Kidney glomerular epithelial cell (primary cell): ENCODE measurements at regions not wholly inside any gene's neighbourhood (a gene's known extent, or its start where the extent isn't known, plus 50 kb on each side); places are given as distances from the start of the nearest gene placed in this dataset.

Experiments
- DNase-seq: peaks from one replicate; lab custom pipeline; 2025; lab: John Stamatoyannopoulos, UW

DNA sequence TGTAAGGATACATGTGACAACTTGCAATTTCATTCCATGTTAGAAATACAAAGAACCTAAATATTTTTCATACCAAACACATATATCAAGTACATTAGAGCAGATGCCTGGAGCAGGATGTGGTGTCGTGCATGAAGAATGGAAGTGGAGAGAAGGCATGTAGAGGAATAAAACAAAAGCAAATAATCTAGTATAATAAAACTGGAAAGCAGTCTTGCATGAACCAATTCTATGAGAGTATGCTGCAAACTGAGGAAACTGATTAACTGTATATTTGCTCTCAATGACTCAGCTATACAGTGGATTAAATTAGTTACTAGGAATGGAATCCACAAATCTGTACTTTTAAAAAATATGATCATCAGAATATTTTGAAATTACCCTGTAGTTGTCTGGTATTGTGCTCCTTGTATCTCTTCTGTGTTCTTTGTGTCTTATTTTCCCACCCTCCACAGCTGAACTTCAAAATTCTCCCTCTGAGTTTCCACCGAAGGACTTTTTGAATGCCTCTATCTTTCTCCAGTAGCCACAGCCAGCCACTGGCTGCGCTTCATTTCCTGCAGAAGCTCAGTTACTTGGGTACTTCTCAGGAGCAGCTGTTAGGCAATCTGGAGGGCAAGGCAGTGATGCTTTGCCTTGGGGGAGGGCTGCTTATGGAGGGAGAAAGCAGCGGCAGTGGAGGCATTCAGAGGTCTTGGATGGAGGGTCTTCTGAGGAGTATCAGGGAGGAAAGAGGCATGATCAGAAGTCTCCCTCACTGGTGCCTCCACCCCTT, 608.0 kb downstream of the BRINP1 start:
- peak; percentile 37 for DNase-seq

DNA sequence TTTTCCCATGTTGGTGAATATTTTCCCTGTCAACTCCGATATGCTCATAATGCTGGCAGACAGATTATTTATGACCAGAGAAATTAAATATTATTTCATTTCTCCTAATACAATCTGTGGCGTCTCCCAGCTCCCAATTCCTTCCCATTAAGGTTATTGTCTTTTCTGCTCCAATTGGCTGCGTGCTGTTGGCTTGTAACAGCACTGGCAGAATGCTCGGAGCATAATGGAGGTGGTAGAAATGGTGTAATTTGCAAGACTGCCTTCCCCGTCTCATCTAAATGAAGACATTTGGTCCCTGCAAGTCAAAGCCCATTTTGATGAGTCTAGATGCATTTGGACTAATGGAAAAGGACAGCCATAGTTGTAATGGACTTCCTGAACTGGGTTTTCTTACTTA, 601.7 kb downstream of the BRINP1 start:
- no peak for DNase-seq

DNA sequence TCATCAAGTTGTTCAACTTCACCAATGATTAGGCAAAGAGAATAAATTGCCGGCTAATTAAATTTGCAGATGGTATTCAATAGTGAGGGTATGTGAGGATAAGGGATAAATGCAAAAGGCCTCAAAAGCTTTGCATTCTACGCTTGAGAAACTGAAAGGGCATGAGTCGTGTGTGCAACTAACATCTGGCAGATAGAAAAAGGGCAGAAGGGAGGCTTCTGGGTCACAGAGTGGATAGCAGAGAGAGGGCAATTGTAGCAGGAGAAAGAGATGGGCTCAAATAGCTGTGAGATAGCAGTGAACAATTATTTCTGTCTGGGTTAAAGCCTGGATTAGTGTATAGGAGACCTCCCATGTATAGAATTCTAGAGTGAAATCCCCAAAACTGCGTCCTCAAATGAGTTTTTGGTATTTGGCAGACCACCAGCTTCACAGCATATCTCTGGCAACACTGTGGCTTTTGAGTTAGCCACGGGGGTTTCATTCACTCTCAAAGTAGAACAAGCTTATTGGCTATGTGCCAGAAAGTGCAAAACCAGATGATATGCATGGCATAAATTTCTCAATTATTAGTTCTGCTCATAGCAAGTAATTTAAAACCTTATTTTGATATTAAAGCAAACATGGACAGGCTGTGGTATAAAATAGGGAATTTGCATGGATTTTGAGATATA, 586.3 kb downstream of the BRINP1 start:
- no peak for DNase-seq

DNA sequence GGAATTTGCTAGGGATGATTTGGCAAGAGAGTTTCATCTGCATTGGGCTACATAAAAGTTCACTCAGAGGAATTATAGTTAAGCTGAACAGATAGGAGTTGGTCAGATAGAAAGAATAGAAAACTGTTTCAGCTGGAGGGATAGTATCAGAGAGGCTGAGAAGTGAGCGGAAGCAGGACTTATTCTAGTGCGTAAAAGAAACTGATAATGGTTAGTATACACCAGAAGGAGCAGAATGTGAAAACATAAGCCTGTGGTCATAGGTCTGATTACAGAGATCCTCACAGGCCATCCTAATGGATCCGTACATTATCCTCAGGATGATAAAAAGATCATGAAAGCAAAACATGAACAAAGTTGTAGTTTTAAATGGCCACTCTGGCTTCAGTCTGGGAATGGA, 585.2 kb downstream of the BRINP1 start:
- DNase-seq, result no peak

DNA sequence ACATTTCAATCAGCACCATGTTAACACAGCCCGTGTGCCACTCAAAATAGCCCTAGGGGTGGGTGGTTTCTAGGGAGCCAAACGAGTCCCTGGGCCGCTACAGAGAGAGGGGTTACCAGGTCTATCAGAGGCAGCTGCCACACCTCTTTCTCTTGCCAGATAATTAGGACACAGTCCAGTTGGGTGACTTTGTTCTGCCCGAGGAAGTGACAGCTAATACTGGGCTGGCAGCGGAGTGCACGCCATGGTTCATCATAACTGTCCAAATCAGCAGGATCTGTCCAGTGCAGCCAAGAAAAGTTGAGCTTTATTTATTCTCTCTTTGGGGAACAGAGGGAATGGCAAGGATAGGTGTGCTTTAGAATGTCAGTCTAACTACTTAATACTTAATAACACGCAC, 583.8 kb downstream of the BRINP1 start:
- no peak for DNase-seq

DNA sequence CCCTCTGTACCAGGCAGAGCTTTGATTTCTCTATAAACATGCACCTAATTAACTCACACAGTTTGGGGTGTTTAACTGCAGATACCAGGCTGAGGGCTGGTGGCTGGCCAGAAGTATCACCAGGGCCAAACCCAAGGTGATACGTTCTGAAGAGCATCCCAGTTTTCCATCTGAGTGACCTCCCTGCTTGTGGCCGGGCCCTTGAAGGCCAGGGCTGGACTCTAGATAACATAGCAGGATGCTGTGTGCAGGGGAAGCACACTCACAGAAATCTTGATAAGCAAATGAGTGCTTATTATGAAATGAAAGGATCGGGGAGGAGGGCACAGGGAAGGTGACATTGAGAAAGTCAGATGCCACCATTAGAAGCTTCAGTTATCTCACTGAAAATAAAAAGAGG, 582.4 kb downstream of the BRINP1 start:
- DNase-seq, result no peak

DNA sequence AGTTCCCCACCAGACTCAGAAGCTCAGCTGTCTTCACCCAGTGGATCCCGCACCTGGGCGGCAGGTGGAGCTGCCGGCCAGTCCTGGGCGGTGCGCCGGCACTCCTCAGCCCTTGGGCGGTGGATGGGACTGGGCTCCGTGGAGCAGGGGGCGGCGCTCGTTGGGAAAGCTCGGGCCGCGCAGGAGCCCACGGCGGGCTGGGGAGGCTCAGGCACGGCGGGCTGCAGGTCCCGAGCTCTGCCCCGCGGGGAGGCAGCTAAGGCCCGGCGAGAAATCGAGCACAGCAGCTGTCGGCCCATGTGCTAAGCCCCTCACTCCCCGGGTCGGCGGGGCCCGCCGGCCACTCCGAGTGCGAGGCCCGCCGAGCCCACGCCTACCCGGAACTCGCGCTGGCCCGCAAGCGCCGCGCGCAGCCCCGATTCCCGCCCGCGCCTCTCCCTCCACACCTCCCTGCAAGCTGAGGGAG, 560.0 kb downstream of the BRINP1 start:
- DNase-seq, result no peak

DNA sequence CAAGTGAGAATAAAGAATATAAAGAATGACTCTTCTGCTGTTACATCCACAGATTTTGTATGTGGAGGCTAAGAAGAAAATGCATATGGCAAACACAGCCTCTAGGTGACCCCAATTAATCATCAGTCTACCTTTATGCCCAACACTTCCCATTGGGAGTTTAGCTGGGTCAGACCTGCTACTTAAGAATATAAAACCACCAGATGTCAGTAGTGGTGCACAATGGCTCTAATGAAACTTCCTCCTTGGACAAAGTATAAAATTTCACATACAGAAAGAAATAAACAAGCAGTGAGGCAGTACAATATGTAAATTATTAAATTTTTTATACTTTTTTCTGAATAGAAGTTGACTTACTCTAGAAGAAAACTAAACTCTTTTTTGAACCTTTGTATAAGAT, 539.9 kb downstream of the BRINP1 start:
- DNase-seq, result peak; percentile 30

DNA sequence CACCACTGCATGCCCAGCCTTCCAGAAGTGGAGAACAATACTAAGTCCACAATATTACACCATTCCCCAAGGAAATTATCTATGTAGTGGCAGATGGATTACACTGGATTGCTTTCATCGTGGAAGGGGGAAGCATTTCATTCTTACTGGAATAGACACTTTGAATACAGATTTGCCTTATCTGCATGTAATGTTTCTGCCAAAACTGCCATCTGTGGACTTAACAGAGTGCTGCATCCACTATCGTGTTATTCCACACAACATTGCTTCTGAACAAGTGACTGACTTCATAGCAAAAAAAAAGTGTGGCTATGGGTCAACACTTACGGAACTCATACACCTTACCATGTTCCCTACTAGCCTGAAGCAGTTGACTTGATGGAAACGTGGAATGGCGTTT, 536.9 kb downstream of the BRINP1 start:
- no peak for DNase-seq

DNA sequence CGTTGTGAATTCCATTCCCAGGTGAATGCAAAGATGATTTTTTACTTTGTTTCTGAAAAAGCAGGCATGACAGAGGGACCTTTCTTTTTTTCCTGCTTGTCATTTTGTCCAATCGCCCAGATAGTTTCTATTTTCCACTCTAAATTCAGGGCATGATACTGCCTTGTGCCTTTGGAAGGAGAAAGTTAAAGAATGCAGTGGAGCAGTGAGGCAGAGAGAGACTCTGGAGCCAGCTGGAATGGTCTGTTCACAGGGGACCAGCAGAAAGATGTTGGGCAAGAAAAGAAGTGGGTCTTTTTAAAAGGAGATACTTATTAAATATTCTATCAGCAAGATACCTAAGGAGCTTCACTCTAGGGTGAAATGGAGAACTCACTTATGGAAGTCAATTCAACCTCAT, 532.3 kb downstream of the BRINP1 start:
- no peak for DNase-seq

DNA sequence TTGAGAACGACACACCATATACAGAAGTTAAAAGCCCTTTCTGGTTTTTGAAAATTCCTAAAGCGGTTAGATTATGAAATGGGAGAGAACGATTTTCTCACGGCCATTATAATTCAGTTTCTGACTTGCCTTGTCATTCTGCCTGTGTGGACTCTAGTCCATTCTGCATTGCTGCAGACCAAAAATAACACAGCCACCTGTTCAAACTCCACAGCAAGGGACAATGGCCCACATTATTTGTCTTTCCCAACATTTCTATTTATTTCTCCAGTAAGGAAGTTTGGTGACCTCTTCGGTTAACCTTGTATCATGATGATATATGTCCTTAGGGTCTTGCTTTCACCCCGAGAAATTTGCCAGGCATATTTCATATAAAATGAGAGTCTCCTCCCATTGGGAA, 497.7 kb downstream of the BRINP1 start:
- DNase-seq, result no peak

DNA sequence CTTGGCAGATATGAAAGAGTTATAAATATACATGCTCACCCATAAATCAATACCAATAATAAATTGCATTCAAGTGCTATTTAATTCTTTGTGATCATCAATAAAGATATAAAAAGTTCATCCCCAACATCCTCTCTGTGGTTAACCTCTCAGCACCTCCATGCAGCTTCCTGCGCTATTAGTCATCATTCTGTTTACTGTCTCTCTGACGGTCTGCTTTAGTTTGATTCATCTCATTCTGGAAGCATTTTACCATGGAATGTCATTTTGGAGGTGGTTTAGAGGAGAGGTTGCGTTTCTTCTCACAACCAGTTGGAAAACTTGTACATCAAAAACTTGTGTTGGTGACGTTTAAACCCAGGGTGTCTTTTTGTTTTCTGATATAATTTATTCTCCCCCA, 486.6 kb downstream of the BRINP1 start:
- DNase-seq, result peak; percentile 43

DNA sequence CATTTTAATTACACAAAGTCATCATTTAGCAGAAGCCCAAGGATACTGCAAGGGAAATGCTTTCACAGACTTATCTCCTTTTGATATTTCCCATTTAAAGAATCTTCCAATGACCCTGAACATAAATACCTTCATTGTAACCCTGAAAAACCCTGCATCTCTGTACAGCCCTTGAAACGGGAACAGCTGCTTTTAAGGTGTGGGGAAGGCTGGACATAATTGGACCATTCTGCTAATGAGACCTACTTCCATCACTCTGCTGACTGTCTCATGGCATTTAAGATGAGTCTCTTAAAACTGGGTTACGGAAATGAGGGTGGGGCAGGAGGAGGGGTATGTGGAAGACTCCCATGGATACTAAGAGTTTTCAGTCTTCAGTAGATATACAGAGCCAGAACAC, 485.8 kb downstream of the BRINP1 start:
- no peak for DNase-seq

DNA sequence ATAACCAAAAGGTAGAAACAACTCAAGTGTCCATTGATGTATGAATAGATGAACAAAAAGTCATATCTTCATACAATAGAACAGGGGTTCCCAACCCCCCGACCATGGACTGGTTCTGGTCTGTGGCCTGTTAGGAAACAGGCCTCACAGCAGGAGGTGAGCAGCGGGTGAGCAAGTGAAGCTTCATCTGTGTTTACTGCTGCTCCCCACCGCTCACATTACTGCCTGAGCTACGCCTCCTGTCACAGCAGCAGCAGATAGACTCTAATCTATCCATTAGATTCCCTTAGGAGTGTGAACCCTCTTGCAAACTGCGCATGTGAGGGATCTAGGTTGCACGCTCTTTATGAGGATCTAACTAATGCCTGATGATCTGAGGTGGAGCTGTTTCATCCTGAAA, 478.0 kb downstream of the BRINP1 start:
- DNase-seq, result no peak

DNA sequence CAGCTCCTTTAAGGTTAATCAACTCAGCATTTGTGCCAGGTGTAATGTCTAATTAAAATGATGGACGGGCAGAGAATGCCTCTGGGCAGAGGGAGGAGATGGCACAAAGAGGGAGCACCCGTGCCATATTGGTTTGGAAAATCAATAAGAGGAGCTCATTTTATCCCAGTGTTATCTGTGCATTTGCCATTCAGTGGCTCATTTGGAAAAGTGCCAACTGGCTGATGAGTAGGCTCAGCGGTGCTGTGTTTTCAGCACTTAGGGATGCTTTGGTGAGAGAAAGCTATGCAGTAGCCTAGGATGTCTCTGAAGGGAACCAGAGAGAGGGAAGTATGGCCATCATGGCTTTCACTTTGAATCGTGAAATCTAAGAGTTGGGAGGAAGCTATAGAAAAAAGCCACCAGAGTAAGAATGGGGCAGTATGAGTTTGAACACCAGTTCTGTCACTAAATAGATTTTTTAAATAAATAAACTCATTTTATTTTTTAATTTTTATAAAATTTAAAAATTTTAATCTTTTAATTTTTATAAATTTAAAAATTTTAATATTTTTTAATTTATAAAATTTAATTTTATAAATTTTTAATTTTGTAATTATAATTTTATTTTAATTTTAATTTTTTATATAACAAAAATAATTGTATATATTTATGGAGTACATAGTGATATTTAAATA, 472.8 kb downstream of the BRINP1 start:
- no peak for DNase-seq

DNA sequence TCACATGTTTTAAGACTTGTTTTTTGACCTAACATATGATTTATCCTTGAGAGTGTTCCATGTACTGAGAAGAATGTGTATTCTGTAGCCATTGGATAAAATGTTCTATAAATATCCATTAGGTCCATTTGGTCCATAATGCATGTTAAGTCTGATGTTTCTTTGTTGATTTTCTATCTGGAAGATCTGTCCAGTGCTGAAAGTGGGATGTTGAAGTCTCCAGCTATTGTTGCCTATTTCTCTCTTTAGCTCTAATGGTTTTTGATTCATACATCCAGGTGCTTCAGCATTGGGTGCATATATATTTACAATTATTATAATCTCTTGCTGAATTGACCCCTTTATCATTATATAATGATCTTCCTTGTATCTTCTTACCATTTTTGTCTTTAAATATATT, 451.1 kb downstream of the BRINP1 start:
- DNase-seq, result no peak

DNA sequence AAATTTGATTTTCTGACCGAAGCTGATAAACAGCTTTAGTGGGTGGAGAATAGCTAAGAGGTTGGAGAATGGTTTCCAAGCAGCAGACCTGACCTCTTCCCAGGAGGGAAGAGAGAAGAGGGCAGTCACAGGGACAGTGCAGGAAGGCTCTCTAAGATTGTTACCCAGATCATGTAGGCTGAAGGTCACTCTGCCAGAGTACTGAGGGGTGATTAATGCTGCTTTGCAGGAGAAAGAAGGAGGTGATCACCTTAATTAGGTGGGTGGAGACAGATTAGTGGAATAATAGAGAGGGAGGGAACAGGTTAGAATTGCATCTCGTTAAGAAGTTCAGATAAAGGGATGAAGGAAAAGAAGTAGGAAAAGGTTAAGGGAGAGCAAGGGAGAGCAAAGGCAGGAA, 440.5 kb downstream of the BRINP1 start:
- no peak for DNase-seq

DNA sequence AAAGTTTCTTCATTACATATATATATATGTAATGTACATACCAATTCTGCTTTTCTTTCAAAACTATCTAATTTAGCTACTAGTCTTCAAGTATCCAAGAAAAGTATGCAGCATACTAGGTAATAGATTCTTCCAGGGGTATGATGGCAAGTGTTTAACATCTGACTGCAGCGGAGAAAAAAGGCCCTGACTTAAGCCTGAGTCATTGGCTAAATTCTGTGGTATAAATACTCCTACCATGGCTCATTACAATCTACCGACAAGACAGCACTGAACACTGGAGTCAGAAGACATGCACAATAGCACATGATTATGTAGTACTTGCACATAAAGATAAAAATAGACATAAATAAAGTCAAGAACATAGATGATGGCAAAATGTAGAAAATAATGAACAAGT, 439.9 kb downstream of the BRINP1 start:
- peak; percentile 90 for DNase-seq

DNA sequence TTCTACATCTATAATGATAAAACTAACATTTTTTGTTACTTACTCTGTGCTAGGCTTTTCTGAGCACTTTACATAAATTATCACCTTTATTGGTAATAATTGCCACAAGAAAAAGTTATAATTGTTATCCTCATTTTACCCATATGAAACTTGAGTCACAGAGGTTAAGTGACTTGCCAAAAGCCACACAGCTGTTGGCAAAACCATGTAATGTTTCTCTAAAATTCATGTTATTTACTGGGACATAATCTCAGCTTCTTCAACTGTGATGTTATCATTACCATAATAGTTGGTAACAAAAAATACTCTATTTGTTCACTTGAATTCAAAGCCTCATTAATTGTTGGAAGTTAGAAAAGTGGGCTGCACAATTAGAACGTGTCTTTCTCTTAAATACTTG, 437.3 kb downstream of the BRINP1 start:
- DNase-seq, result no peak

DNA sequence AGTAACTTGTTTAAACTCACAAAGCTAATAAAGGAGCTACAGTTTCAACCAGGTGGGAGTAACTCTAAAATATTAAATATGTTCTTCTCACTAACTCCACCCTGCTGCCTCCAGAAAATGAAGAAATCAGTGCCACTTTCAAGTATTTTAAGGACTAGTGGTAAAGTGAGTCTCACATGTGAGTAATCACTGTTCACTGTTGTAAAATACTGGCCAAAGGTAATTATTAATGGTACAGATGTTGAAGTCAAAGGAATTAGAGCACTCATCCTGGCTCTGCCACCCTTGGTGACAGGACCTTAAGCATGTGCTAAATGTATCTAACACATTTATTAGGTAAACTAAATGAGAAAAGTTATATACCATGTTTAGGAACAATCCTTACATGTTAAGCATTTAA, 430.7 kb downstream of the BRINP1 start:
- DNase-seq, result no peak

DNA sequence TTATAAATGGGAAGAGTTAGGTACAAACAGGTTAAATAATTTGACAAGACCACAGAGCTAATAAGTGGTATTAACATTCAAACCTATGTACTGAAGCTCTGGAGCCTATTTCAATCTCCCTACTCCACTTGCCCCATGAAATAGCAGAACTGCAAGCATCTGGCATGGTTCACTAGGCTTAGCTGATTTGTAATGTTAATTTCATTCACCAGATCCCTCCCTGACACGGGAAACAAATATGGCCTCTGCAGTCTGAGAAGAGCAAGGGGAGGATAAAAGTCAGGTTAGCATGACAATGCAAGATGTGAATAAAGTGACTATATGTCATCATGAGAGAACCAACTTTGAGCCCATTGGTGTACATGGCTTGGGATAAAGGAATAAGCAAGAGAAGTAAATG, 428.8 kb downstream of the BRINP1 start:
- DNase-seq, result no peak

DNA sequence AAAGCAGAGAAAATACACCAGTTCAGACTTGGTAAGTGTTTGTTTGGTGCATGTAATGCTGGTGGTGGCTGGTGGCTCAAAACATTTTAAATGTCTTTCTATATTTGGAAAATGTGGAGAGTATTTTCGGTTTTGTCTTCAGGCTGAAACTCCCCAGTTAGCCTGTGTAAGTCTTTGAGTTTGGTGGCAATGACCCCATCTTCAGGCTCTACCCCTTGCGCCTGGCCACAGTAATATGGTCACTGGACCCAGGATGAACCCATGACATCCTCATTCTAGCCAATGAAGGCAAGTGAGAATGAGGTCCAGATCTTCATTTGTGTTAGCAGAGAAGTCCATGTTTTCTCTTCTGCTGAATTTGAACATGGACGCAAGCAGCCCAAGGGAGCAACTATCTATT, 422.6 kb downstream of the BRINP1 start:
- DNase-seq, result no peak

DNA sequence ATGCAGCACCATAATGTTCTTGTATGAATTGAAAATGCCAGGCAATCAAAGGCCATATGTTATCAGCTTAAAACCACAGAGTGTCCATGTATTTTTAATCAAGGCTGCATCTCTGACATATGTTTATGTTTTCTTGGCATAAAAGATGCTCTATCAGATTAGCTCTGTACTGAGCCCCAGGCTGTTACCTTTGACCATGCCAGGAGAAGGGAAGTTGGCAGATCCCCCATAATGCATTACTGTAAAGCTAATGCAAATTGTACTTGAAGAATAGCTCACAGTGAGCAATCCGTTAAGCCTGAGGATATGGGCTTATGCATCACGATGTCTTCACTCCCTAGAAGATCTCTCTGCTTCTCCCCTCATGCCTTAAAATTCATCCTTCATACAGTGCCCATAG, 414.4 kb downstream of the BRINP1 start:
- DNase-seq, result no peak
